ENCODE measurements at regions not wholly inside any gene's neighbourhood (a gene's known extent, or its start where the extent isn't known, plus 50 kb on each side); places are given as distances from the start of the nearest gene placed in this dataset.

DNA sequence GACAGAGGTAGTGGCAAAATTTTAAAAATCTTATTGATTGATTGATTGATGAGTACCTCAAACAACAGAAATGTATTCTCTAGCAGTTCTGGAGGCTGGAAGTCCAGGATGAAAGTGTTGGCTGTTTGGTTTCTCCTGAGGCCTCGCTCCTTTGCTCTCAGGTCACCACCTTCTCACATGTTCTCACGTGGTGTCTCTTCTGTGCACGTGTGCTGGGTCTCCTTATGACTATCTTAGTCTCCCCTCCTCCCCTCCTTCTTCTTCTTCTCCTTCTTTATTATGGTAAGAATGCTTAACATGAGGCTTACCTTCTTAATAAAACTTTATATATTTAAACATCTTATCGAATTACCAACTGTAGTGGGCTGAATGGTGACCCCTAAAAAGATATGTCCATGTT, 446.0 kb upstream of the SPHKAP start:
- DNase-seq, result no peak
- no peaks in the 10 kb centered on the region for H3K4me1 ChIP-seq
- no peaks in the 10 kb centered on the region for H3K9me3 ChIP-seq
- TF ChIP-seq, protein P1, sequence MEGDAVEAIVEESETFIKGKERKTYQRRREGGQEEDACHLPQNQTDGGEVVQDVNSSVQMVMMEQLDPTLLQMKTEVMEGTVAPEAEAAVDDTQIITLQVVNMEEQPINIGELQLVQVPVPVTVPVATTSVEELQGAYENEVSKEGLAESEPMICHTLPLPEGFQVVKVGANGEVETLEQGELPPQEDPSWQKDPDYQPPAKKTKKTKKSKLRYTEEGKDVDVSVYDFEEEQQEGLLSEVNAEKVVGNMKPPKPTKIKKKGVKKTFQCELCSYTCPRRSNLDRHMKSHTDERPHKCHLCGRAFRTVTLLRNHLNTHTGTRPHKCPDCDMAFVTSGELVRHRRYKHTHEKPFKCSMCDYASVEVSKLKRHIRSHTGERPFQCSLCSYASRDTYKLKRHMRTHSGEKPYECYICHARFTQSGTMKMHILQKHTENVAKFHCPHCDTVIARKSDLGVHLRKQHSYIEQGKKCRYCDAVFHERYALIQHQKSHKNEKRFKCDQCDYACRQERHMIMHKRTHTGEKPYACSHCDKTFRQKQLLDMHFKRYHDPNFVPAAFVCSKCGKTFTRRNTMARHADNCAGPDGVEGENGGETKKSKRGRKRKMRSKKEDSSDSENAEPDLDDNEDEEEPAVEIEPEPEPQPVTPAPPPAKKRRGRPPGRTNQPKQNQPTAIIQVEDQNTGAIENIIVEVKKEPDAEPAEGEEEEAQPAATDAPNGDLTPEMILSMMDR (IDR thresholded peaks at IDR 0.05; ENCODE audit: low read depth, low read length), result no peak
- no peak overlapping the region for H3K4me3 ChIP-seq (ENCODE audit: low read depth, low read length)
- no peaks in the 10 kb centered on the region for H3K36me3 ChIP-seq
- H3K27me3 ChIP-seq, result no peaks in the 10 kb centered on the region

DNA sequence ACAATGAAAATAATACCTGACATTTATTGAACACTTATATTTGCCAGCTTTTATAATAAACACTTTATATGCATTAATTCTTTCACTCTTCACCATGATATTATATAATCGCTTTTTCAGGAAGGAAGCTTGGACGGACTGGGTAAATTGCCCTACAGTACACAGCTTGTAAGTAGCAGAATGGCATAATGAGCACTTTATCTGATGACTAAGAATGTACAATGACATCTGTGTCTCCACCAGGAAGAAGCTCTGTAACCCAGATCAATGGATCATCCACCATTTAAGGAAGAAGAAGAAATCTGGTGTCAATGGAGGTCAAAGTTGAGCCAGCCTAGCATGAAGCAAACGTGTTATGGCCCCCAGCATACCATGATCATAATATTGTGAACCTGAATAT, 444.0 kb upstream of the SPHKAP start:
- TF ChIP-seq, protein P1 (IDR thresholded peaks at IDR 0.05; ENCODE audit: low read depth, low read length), result no peak
- no peaks in the 10 kb centered on the region for H3K4me1 ChIP-seq
- H3K36me3 ChIP-seq, result no peaks in the 10 kb centered on the region
- no peaks in the 10 kb centered on the region for H3K9me3 ChIP-seq
- no peak for DNase-seq
- H3K4me3 ChIP-seq (ENCODE audit: low read depth, low read length), result no peak overlapping the region
- H3K27me3 ChIP-seq, result no peaks in the 10 kb centered on the region

DNA sequence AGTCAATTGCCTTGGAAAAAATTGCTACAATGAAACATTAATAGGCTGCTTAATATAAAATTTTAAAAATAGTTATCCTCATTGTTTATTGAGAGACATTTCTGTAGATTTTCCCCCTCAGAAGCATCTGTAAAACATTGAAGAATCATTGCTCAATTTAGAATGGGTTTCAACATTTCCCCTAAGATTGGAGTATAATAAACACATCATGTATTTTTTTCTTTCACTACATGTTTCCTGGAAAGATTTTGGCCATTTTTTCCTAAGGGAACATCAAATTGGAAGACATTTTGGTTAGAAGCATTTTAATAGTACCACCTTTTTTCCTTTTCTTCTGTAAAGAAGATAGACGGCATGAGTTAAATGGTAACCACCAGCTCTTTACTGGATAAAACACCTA, 443.2 kb upstream of the SPHKAP start:
- Histone ChIP-seq H3K9me3 (no peaks in the 10 kb centered on the region), H3K27me3 (no peaks in the 10 kb centered on the region), H3K4me1 (no peaks in the 10 kb centered on the region), H3K4me3 (ENCODE audit: low read depth, low read length) (no peak overlapping the region), H3K36me3 (no peaks in the 10 kb centered on the region)
- DNase-seq, result no peak
- TF ChIP-seq, protein P1 (IDR thresholded peaks at IDR 0.05; ENCODE audit: low read depth, low read length), result no peak

- Histone ChIP-seq H3K4me3 (ENCODE audit: low read depth, low read length) (no peak overlapping the region), H3K36me3 (no peaks in the 10 kb centered on the region), H3K9me3 (no peaks in the 10 kb centered on the region), H3K4me1 (no peaks in the 10 kb centered on the region), H3K27me3 (no peaks in the 10 kb centered on the region)
- TF ChIP-seq, protein P1 (IDR thresholded peaks at IDR 0.05; ENCODE audit: low read depth, low read length), result no peak
- no peak for DNase-seq
These were observed 434.0 kb upstream of the SPHKAP start for GRCh38 chr2:228615496-228615895.

- no peaks in the 10 kb centered on the region for H3K9me3 ChIP-seq
- TF ChIP-seq, protein P1 (IDR thresholded peaks at IDR 0.05; ENCODE audit: low read depth, low read length), result no peak
- DNase-seq, result no peak
These were observed 433.3 kb upstream of the SPHKAP start for GRCh38 chr2:228614741-228615140.

GRCh38 chr2:228613133-228613850, 431.8 kb upstream of the SPHKAP start:
- H3K36me3 ChIP-seq, result no peaks in the 10 kb centered on the region
- no peaks in the 10 kb centered on the region for H3K4me1 ChIP-seq
- H3K4me3 ChIP-seq (ENCODE audit: low read depth, low read length), result no peak overlapping the region
- TF ChIP-seq, protein P1 (IDR thresholded peaks at IDR 0.05; ENCODE audit: low read depth, low read length), result no peak
- no peaks in the 10 kb centered on the region for H3K9me3 ChIP-seq
- no peaks in the 10 kb centered on the region for H3K27me3 ChIP-seq
- no peak for DNase-seq

More at GRCh38 chr2:228614741-228615140, 433.3 kb upstream of the SPHKAP start:
- Histone ChIP-seq H3K4me3 (ENCODE audit: low read depth, low read length) (no peak overlapping the region), H3K27me3 (no peaks in the 10 kb centered on the region), H3K36me3 (no peaks in the 10 kb centered on the region), H3K4me1 (no peaks in the 10 kb centered on the region)
